ENCODE measurements at regions not wholly inside any gene's neighbourhood (a gene's known extent, or its start where the extent isn't known, plus 50 kb on each side); places are given as distances from the start of the nearest gene placed in this dataset.

- H3K27ac Mint-ChIP-seq: no peak overlapping the region
- ATAC-seq (no peak), DNase-seq (no peak)
- no peaks in the 10 kb centered on the region for H3K9me3 Mint-ChIP-seq
- H3K4me1 Mint-ChIP-seq: peaks cover 36% of the 10 kb centered on the region
- H3K27me3 Mint-ChIP-seq: peaks cover 31% of the 10 kb centered on the region
- no peak overlapping the region for H3K4me3 Mint-ChIP-seq
Observed at GRCh38 chr10:33109788-33110469, 151.9 kb upstream of the ITGB1 start.

GRCh38 chr10:33109384-33109783 is 151.4 kb upstream of the ITGB1 start:
- Mint-ChIP-seq H3K4me3 (no peak overlapping the region), H3K27me3 (peaks cover 31% of the 10 kb centered on the region), H3K27ac (no peak overlapping the region), H3K4me1 (peaks cover 34% of the 10 kb centered on the region), H3K9me3 (peaks cover 0 to under 1% of the 10 kb centered on the region in 2 donors)
- DNase-seq: no peak
- ATAC-seq: no peak

GRCh38 chr10:33107953-33108352 is 149.9 kb upstream of the ITGB1 start:
- H3K27ac Mint-ChIP-seq: no peak overlapping the region
- peaks cover 12 to 13% of the 10 kb centered on the region in 2 donors for H3K9me3 Mint-ChIP-seq
- DNase-seq (no peak), ATAC-seq (no peak)
- H3K27me3 Mint-ChIP-seq: peaks cover 31% of the 10 kb centered on the region
- H3K4me3 Mint-ChIP-seq: no peak overlapping the region
- H3K4me1 Mint-ChIP-seq: peaks cover 29% of the 10 kb centered on the region

- no peak overlapping the region for H3K4me3 Mint-ChIP-seq
- peaks cover 13 to 14% of the 10 kb centered on the region in 2 donors for H3K9me3 Mint-ChIP-seq
- DNase-seq: no peak
- H3K27me3 Mint-ChIP-seq: peaks cover 31% of the 10 kb centered on the region
- peaks cover 22% of the 10 kb centered on the region for H3K4me1 Mint-ChIP-seq
- no peak for ATAC-seq
- no peak overlapping the region for H3K27ac Mint-ChIP-seq
Observed at GRCh38 chr10:33106767-33107166, 148.7 kb upstream of the ITGB1 start.

GRCh38 chr10:33103863-33104379 is 145.9 kb upstream of the ITGB1 start:
- Mint-ChIP-seq H3K27me3 (peaks cover 23% of the 10 kb centered on the region), H3K9me3 (peaks cover 13 to 14% of the 10 kb centered on the region in 2 donors), H3K4me1 (peaks cover 23% of the 10 kb centered on the region), H3K4me3 (no peak overlapping the region), H3K27ac (no peak overlapping the region)
- DNase-seq (no peak), ATAC-seq (no peak)

- Mint-ChIP-seq H3K27ac (no peak overlapping the region), H3K9me3 (peaks cover 15 to 20% of the 10 kb centered on the region in 2 donors)
- no peak for ATAC-seq
Observed at GRCh38 chr10:33102071-33102470, 144.0 kb upstream of the ITGB1 start.

GRCh38 chr10:33101392-33101787 is 143.4 kb upstream of the ITGB1 start:
- no peak for DNase-seq
- peak; percentile 57 for ATAC-seq
- H3K27ac Mint-ChIP-seq: peak overlapping the region in 1 of 2 donors; percentile 59
- peaks cover 10% of the 10 kb centered on the region for H3K27me3 Mint-ChIP-seq
- H3K4me3 Mint-ChIP-seq: peak overlapping the region in 1 of 2 donors; percentile 66
- H3K4me1 Mint-ChIP-seq: peaks cover 26% of the 10 kb centered on the region
- H3K9me3 Mint-ChIP-seq: peaks cover 19 to 25% of the 10 kb centered on the region in 2 donors

More at GRCh38 chr10:33102071-33102470, 144.0 kb upstream of the ITGB1 start:
- no peak overlapping the region for H3K4me3 Mint-ChIP-seq
- DNase-seq: no peak
- H3K4me1 Mint-ChIP-seq: peaks cover 26% of the 10 kb centered on the region
- peaks cover 10% of the 10 kb centered on the region for H3K27me3 Mint-ChIP-seq

GRCh38 chr10:33100781-33101391 is 142.9 kb upstream of the ITGB1 start:
- Mint-ChIP-seq H3K4me3 (peak overlapping the region in 1 of 2 donors; percentile 66), H3K27me3 (peaks cover 10% of the 10 kb centered on the region), H3K27ac (peak overlapping the region; percentile 23 to 70), H3K9me3 (peaks cover 19 to 25% of the 10 kb centered on the region in 2 donors), H3K4me1 (peaks cover 26% of the 10 kb centered on the region)
- ATAC-seq (no peak), DNase-seq (no peak)

GRCh38 chr10:33099748-33100147 is 141.7 kb upstream of the ITGB1 start:
- ATAC-seq: peak; percentile 62
- Mint-ChIP-seq H3K4me1 (peaks cover 26% of the 10 kb centered on the region), H3K4me3 (peak overlapping the region; percentile 45 to 52), H3K27me3 (peaks cover 10% of the 10 kb centered on the region), H3K27ac (peak overlapping the region; percentile 66 to 75), H3K9me3 (peaks cover 23 to 29% of the 10 kb centered on the region in 2 donors)
- no peak for DNase-seq

- Mint-ChIP-seq H3K9me3 (peaks cover 25 to 30% of the 10 kb centered on the region in 2 donors), H3K4me1 (peaks cover 26% of the 10 kb centered on the region), H3K27me3 (peaks cover 10% of the 10 kb centered on the region), H3K4me3 (peak overlapping the region; percentile 45 to 52), H3K27ac (peak overlapping the region; percentile 63 to 75)
- peak; percentile 72 for ATAC-seq
- DNase-seq: no peak
Observed at GRCh38 chr10:33098951-33099663, 141.1 kb upstream of the ITGB1 start.

GRCh38 chr10:33095867-33096815 is 138.1 kb upstream of the ITGB1 start:
- Mint-ChIP-seq H3K4me3 (no peak overlapping the region), H3K27me3 (peaks cover 10% of the 10 kb centered on the region), H3K4me1 (peaks cover 24% of the 10 kb centered on the region), H3K9me3 (peaks cover 20 to 28% of the 10 kb centered on the region in 2 donors), H3K27ac (no peak overlapping the region)
- no peak for ATAC-seq
- DNase-seq: no peak

- no peak overlapping the region for H3K27ac Mint-ChIP-seq
- peaks cover 31 to 37% of the 10 kb centered on the region in 2 donors for H3K9me3 Mint-ChIP-seq
- H3K4me3 Mint-ChIP-seq: no peak overlapping the region
- ATAC-seq: peak; percentile 35
- H3K4me1 Mint-ChIP-seq: peaks cover 14% of the 10 kb centered on the region
- no peak for DNase-seq
- H3K27me3 Mint-ChIP-seq: peaks cover 10% of the 10 kb centered on the region
Observed at GRCh38 chr10:33094263-33095051, 136.4 kb upstream of the ITGB1 start.

- Mint-ChIP-seq H3K27me3 (peaks cover 10% of the 10 kb centered on the region), H3K9me3 (peaks cover 31 to 43% of the 10 kb centered on the region in 2 donors), H3K4me1 (peaks cover 6% of the 10 kb centered on the region), H3K27ac (no peak overlapping the region), H3K4me3 (no peak overlapping the region)
- ATAC-seq (no peak), DNase-seq (no peak)
Observed at GRCh38 chr10:33093362-33093761, 135.3 kb upstream of the ITGB1 start.

- Mint-ChIP-seq H3K27ac (no peak overlapping the region), H3K9me3 (peaks cover 35 to 49% of the 10 kb centered on the region in 2 donors)
- no peak for DNase-seq
Observed at GRCh38 chr10:33092596-33092995, 134.6 kb upstream of the ITGB1 start.

More at GRCh38 chr10:33092596-33092995, 134.6 kb upstream of the ITGB1 start:
- Mint-ChIP-seq H3K4me3 (no peak overlapping the region), H3K4me1 (peaks cover 10% of the 10 kb centered on the region), H3K27me3 (peaks cover 10% of the 10 kb centered on the region)
- ATAC-seq: no peak

Data from stimulated activated naive CD8-positive, alpha-beta T cell treated with anti-CD3 and anti-CD28 coated beads, Interleukin-15, amount 100 ng/mL, for 72 hours (primary cell).